ENCODE measurements at regions not wholly inside any gene's neighbourhood (a gene's known extent, or its start where the extent isn't known, plus 50 kb on each side); places are given as distances from the start of the nearest gene placed in this dataset.

- no peak for TF ChIP-seq CTCF (IDR thresholded peaks at IDR 0.05; ENCODE audit: low read depth, low read length)
- TF ChIP-seq MYC (IDR thresholded peaks at IDR 0.05; ENCODE audit: low read depth, low read length), result no peak
- TF ChIP-seq POLR2A (IDR thresholded peaks at IDR 0.05; ENCODE audit: extremely low read depth, insufficient read length), result no peak
- no peak for TF ChIP-seq MAX (IDR thresholded peaks at IDR 0.05; ENCODE audit: low read depth, low read length)
Observed at GRCh38 chr12:131640525-131640924, 70.4 kb upstream of the SFSWAP start.

All from NB4 (cell line).